ENCODE measurements at regions not wholly inside any gene's neighbourhood (a gene's known extent, or its start where the extent isn't known, plus 50 kb on each side); places are given as distances from the start of the nearest gene placed in this dataset.

- TF ChIP-seq CTCF (IDR thresholded peaks at IDR 0.05) (no peak), POLR2A (IDR thresholded peaks at IDR 0.05) (no peak), EP300 (IDR thresholded peaks at IDR 0.05; ENCODE audit: low read depth) (no peak)
These were observed 138.4 kb upstream of the ABCB5 start for GRCh38 chr7:20477067-20477466.
